DND-41 (cell line): ENCODE measurements at regions not wholly inside any gene's neighbourhood (a gene's known extent, or its start where the extent isn't known, plus 50 kb on each side); places are given as distances from the start of the nearest gene placed in this dataset.

Experiments used
- ATAC-seq: fragments of 200-7000 bp; cut with Tn5 transposase; 3 replicates; pipeline ENCODE4 v1.9.1; 2021; ENCODE audit warnings: low read depth; ENCODE audit not compliant: insufficient read depth
- DNase-seq: peaks from one replicate; pipeline ENCODE4 v3.0.0-alpha.2; 2020
- H2AFZ ChIP-seq: 2 replicates; pipeline ENCODE4 v1.6.0; 2012; ENCODE audit warnings: low read depth, low read length
- H3K27ac ChIP-seq: 2 replicates; pipeline ENCODE4 v1.5.1; 2012; ENCODE audit warnings: low read length, inconsistent platforms
- H3K27me3 ChIP-seq: fragments of 200-600 bp; sonication (generic); 2 replicates; pipeline ENCODE4 v1.6.0; 2012; ENCODE audit warnings: low read length, mild to moderate bottlenecking, inconsistent platforms; ENCODE audit not compliant: insufficient read depth, poor library complexity
- H3K36me3 ChIP-seq: 2 replicates; pipeline ENCODE4 v1.5.1; 2012; ENCODE audit warnings: low read length, inconsistent platforms; ENCODE audit not compliant: insufficient read depth
- H3K4me1 ChIP-seq: 2 replicates; pipeline ENCODE4 v1.5.1; 2012; ENCODE audit warnings: mild to moderate bottlenecking, low read length; ENCODE audit not compliant: insufficient read depth
- H3K4me2 ChIP-seq: 2 replicates; pipeline ENCODE4 v1.6.0; 2012; ENCODE audit warnings: mild to moderate bottlenecking, moderate library complexity, low read length, inconsistent platforms; ENCODE audit not compliant: insufficient read depth
- H3K4me3 ChIP-seq, 2 experiments: fragments of 200-600 bp in 1 of 2; shearing (Covaris generic) in 1 of 2; 2 replicates each; pipeline ENCODE4 v1.5.1; 2012 to 2016; ENCODE audit warnings: inconsistent platforms in 2 of 2, low read length in 2 of 2, mild to moderate bottlenecking in 2 of 2, low read depth in 1 of 2, moderate library complexity in 1 of 2
- H3K79me2 ChIP-seq: 2 replicates; pipeline ENCODE4 v1.6.0; 2012; ENCODE audit warnings: low read length, inconsistent platforms; ENCODE audit not compliant: insufficient read depth
- H3K9ac ChIP-seq: 2 replicates; pipeline ENCODE4 v1.6.0; 2012; ENCODE audit warnings: low read depth, mild to moderate bottlenecking, inconsistent platforms, low read length, moderate library complexity
- H3K9me3 ChIP-seq: 2 replicates; pipeline ENCODE4 v1.5.1; 2012; ENCODE audit warnings: low read length, moderate library complexity, mild to moderate bottlenecking, inconsistent platforms; ENCODE audit not compliant: insufficient read depth, severe bottlenecking
- H4K20me1 ChIP-seq: 2 replicates; pipeline ENCODE4 v1.6.0; 2012; ENCODE audit warnings: low read length; ENCODE audit not compliant: insufficient read depth
- EZH2 ChIP-seq: IDR thresholded peaks from 3 replicates; pipeline ENCODE4 v1.6.1; 2012; ENCODE audit warnings: borderline replicate concordance, low read depth, mild to moderate bottlenecking, moderate library complexity, low read length, inconsistent platforms; ENCODE audit not compliant: severe bottlenecking
- TF ChIP-seq, protein P1 (sequence below): IDR thresholded peaks from 2 replicates; pipeline ENCODE4 v1.5.1; 2012; ENCODE audit warnings: borderline replicate concordance, low read length, moderate library complexity, mild to moderate bottlenecking; ENCODE audit not compliant: poor library complexity, severe bottlenecking; ENCODE audit errors: extremely low read depth

DNA sequence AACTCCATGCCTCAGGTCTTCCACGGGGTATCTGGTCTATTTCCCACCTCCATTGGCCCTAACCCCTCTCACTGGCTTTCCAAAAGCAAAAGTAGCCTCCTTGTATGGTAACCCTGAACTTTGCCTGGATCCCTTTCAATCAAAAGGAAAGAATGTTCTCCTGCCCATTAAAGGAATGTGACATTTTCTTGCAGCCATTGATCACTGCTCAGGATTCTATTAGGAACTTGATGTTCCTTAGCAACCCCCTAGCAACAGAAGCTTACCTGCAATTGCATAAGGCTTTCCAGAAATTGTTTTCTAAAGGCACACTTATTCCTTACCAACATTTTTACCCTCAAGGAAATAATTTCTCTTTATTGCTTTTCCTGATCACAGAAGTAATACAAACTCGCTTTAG lies 91.4 kb upstream of the AGAP1 start:
- H3K27me3 ChIP-seq = peaks cover 3% of the 10 kb centered on the region
- no peaks in the 10 kb centered on the region for H3K79me2 ChIP-seq
- ATAC-seq = no peak
- H2AFZ ChIP-seq = no peak overlapping the region
- no peak overlapping the region for H3K4me3 ChIP-seq
- H4K20me1 ChIP-seq = no peaks in the 10 kb centered on the region
- H3K9ac ChIP-seq = no peak overlapping the region
- DNase-seq = no peak
- no peaks in the 10 kb centered on the region for H3K4me1 ChIP-seq
- H3K36me3 ChIP-seq = no peaks in the 10 kb centered on the region
- H3K4me2 ChIP-seq = no peak overlapping the region
- no peak for TF ChIP-seq EZH2
- TF ChIP-seq, protein P1, sequence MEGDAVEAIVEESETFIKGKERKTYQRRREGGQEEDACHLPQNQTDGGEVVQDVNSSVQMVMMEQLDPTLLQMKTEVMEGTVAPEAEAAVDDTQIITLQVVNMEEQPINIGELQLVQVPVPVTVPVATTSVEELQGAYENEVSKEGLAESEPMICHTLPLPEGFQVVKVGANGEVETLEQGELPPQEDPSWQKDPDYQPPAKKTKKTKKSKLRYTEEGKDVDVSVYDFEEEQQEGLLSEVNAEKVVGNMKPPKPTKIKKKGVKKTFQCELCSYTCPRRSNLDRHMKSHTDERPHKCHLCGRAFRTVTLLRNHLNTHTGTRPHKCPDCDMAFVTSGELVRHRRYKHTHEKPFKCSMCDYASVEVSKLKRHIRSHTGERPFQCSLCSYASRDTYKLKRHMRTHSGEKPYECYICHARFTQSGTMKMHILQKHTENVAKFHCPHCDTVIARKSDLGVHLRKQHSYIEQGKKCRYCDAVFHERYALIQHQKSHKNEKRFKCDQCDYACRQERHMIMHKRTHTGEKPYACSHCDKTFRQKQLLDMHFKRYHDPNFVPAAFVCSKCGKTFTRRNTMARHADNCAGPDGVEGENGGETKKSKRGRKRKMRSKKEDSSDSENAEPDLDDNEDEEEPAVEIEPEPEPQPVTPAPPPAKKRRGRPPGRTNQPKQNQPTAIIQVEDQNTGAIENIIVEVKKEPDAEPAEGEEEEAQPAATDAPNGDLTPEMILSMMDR = no peak
- peaks cover 3% of the 10 kb centered on the region for H3K9me3 ChIP-seq
- no peak overlapping the region for H3K27ac ChIP-seq

DNA sequence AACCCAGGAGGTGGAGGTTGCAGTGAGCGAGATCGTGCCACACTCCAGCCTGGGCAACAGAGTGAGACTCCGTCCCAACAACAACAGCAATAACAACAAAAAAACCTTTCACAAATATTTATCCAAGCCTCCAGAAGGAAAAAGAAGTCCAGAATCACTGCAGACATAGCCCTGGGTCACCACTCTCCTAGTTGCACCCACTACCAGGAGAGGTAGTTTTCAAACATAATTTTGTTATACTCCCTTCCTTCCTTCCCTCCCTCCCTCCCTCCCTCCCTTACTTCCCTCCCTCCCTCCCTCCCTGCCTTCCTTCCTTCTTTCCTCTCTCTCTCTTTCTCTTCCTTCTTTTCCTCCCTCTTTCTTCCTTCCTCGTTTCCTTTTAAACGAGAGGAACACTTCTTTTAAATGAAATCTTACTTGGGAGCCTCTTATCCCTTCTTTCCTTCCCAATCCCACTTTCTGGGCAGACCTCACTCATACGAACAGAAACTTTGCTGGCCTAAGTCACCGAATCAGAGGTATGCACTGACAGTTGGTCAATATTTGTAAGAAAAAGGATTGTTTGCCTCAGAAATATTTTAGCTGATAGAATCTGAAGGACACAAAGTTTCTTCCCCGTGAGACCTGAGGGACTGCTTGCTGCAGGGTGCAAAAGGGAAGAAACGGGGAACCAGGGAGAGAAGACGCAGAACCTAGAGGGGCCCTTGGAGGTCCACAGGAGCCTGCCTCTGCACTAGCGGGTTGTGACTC lies 88.1 kb upstream of the AGAP1 start:
- ATAC-seq = no peak
- H3K4me2 ChIP-seq = no peak overlapping the region
- H3K27ac ChIP-seq = no peak overlapping the region
- no peaks in the 10 kb centered on the region for H3K36me3 ChIP-seq
- H3K27me3 ChIP-seq = peaks cover 3% of the 10 kb centered on the region
- H3K79me2 ChIP-seq = no peaks in the 10 kb centered on the region
- H3K9ac ChIP-seq = no peak overlapping the region
- DNase-seq = no peak
- no peaks in the 10 kb centered on the region for H3K4me1 ChIP-seq
- no peaks in the 10 kb centered on the region for H3K9me3 ChIP-seq
- no peak overlapping the region for H2AFZ ChIP-seq
- no peaks in the 10 kb centered on the region for H4K20me1 ChIP-seq
- no peak overlapping the region for H3K4me3 ChIP-seq
- TF ChIP-seq, protein P1 = no peak
- TF ChIP-seq EZH2 = no peak

DNA sequence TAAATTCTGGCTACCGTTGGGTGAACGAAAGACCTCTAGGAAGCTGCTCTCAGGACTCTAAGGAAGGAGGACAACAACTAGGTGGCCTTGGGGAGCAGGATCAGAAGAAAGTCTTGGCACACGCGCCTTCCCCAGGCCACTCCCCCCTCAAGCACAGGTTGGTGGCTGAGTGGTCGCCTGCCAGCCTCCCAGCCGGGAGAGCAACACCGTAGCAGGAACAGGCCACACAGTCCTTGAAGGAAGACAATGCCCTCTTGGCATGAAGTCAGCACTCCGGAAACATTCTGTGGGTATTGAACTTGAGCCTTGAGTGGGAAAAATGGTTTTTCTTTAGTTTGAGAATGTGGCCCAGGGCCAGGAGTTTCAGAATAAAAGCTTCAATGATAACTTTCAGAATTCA lies 87.4 kb upstream of the AGAP1 start:
- no peak overlapping the region for H3K9ac ChIP-seq
- H3K9me3 ChIP-seq = no peaks in the 10 kb centered on the region
- no peaks in the 10 kb centered on the region for H3K36me3 ChIP-seq
- H4K20me1 ChIP-seq = no peaks in the 10 kb centered on the region
- no peaks in the 10 kb centered on the region for H3K4me1 ChIP-seq
- H3K4me3 ChIP-seq = no peak overlapping the region
- no peaks in the 10 kb centered on the region for H3K79me2 ChIP-seq
- TF ChIP-seq, protein P1 = no peak
- TF ChIP-seq EZH2 = no peak
- H3K27me3 ChIP-seq = peaks cover 3% of the 10 kb centered on the region
- DNase-seq (no peak), ATAC-seq (no peak)
- H3K4me2 ChIP-seq = no peak overlapping the region
- no peak overlapping the region for H3K27ac ChIP-seq
- no peak overlapping the region for H2AFZ ChIP-seq
